ENCODE measurements at regions not wholly inside any gene's neighbourhood (a gene's known extent, or its start where the extent isn't known, plus 50 kb on each side); places are given as distances from the start of the nearest gene placed in this dataset.

GRCh38 chr11:86861810-86862209 lies 61.5 kb downstream of the PRSS23 start:
- TF ChIP-seq CTCF (IDR thresholded peaks at IDR 0.05), result no peak
- no peak for TF ChIP-seq EP300 (IDR thresholded peaks at IDR 0.05)
- TF ChIP-seq POLR2A (IDR thresholded peaks at IDR 0.05), result no peak
